NCI-H1092 treated with DMSO at 0.1 percent for 48 hours (cell line): ENCODE measurements at regions not wholly inside any gene's neighbourhood (a gene's known extent, or its start where the extent isn't known, plus 50 kb on each side); places are given as distances from the start of the nearest gene placed in this dataset.
"Not testable (repeated sequence)": the region's sequence is repeated elsewhere in the genome, so short reads cannot be mapped to it uniquely, and the experiment has no call there.

Source experiments
- DNase-seq: peaks from one replicate; lab custom pipeline; 2025; lab: John Stamatoyannopoulos, UW

DNA sequence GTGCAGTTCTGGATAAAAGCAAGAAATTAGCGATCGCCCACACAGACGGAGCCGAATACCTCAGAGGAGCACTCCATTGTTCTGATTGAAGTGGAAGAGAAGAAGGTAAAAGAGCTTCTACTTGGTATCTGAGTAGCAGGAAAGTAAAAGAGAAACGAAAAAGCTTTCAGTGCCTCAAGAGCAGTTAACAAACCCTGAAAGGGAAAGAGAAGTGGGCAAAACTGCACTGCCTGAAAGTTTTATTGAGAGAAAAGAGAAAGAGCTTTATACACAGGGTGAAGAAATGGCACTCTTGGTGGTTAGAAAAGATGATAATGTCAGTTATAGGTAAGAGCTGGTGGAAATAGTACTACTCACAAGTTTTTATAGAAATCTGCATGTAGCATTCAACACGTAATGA, 192.8 kb downstream of the CDCA7 start:
- DNase-seq: no peak

DNA sequence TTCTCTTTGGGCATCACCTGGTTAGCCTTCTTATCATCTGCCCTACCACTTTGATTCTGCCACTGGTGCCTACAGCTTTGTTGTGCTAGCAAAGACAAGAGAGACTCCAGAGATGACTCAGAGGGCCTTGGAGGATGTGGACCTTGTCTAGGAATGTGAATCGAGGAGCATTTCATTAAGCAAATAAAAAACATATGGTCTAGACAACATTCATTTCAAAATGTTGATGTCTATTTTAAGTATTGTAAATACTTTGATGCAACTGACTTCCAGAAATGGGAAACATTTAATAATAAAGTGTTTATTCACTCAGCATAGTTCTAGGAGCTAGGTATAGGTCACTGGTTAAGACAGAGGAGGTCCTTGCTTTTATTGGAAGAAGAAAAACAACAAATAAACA, 195.5 kb downstream of the CDCA7 start:
- no peak for DNase-seq

DNA sequence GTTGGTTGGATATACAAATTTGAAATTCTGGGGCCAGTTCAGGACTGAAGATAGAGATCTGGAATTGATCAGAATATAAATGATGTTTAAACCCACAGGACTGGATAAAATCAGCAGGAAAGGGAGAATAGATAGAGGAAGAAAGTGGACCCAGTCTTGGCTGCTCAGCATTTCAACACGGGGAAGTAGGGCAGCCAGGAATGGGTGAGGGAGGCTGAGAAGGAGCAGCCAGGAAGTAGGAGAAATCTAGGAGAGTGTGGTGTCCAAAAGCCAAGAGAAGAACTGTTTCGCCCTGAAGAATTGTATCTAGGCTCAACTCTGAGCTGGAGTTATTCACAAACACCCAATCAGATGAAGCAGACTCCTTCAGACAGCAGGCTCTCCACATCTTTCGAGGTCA, 197.9 kb downstream of the CDCA7 start:
- no peak for DNase-seq

DNA sequence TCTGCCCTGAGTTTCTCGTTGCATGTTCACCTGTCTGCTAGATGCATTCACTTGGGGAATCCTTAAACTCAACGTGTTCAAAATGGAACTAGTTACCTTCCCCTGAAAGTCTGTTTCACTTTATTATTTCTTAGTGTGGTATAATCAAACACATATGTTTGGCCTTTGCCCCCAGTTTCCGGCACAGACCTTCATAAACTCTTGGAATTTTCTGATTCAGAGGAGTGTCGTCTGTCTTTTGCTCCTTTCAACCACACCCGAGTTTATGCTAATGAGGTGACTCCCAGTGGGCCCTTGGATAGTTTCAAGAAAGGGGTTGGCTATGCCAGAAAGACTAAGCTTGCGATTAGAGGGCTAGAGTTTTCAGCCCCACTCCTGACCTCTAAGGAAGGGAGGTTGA, 198.9 kb downstream of the CDCA7 start:
- DNase-seq: no peak

DNA sequence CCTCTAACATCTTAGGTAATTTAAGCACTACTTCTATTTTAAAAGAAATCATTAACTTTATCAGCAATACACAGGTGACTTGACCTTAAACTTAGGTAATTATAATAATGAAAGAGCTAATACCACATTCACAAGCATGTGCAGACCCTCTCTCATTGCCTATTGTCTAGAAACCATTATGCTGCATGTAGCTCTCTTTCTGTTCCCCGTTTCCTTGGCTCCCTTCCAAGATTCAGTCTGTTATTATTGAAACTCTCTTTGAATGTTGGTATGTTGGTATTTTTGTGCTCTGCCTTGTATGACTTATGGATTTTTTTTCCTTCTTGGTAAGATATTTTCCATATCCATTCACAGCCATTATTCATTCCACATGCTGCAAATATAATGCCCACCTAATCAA, 201.2 kb downstream of the CDCA7 start:
- DNase-seq: peak; percentile 20

- DNase-seq: no peak
Measured at GRCh38 chr2:173556816-173557215, 202.1 kb downstream of the CDCA7 start.

DNA sequence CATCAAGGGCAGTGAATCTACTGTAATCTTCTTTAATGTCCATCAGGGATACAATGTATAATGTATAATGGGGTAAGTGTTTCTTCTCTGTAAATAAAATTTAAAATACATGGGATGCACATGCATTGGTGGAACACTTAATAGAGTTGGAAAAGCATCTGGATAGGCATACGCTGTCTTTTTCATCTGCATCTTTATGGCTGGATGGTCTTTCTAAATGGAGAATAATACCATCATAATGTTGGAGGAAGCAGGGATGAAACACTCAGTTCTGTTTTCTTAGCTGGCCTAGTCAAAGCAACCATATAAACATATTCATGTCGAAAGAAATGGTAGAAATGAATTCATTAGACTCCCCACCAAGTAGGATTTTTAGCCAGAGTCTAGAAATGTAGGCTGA, 202.8 kb downstream of the CDCA7 start:
- no peak for DNase-seq

DNA sequence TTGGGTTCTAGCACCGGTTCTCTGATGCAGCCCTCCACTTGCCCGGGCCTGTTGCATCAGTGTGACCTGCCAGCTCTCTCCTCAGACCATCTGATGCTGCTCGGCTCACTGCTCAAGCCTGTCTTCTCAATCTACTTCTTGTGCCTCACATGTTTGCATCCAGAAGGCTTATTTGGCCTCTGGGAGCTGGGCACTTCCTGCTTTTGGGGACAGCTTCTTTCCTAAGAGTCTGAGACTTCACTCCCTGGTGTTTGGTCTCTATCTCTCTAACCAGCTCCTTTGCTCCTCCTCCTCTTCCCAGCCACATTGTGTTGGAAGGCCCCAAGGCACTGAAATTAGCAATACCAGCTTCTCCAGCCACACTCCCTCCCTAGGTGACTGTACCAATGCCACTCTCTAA, 212.8 kb downstream of the CDCA7 start:
- DNase-seq: no peak

- DNase-seq: peak; percentile 30
Measured at GRCh38 chr2:173568054-173568453, 213.4 kb downstream of the CDCA7 start.

DNA sequence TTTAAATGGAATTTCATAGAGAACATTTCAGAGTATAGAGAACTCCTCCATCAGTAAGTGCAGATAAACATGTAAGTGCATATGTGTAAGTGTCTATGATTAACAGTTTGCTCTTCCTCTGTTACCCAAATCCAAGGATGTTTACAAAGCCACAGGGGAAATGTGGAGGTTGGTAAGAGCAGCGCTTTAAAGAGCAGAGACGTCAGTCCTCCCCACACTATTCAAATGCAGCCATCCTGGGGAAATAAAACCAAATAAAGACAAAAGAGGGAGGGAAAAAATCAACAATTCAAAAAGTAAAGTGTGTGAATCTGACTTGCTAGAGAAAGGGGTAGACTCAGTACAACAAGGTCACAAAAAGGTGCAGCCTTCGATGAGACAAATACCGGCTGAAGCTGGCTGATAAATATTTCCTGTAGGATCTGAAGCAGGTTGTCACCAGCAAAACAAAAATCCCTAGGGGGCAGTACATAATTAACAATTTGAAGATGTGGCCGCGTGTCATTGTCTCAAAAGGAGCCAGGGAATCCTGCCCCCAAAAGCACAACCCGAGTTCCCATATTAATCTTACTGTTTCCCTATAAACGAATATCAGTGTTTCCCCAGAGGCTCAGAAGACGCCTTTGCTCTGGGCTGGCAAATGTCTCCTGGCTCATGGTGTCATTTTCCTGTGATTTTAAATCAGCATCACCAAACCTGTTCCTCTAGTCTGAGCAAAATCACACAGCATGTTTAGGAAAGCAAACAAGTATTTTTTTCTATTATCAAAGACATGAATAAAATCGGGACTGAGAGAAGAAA, 216.5 kb downstream of the CDCA7 start:
- peak; percentile 75 for DNase-seq

GRCh38 chr2:173571887-173572680, 217.4 kb downstream of the CDCA7 start:
- DNase-seq: no peak

- no peak for DNase-seq
Measured at GRCh38 chr2:173572848-173573247, 218.2 kb downstream of the CDCA7 start.

DNA sequence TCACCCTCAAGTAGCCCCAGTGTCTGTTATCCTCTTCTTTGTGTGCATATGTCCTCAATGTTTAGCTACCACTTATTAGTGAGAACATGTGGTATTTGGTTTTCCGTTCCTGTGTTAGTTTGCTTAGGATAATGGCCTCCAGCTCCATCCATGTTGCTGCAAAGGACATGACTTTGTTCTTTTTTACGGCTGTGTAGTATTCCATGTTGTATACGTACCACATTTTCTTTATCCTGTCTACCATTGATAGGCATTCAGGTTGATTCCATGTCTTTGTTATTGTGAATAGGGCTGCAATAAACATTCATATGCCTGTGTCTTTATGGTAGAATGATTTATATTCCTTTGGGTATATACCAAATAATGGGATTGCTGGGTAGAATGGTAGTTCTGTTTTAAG, 219.1 kb downstream of the CDCA7 start:
- not testable (repeated sequence) for DNase-seq

DNA sequence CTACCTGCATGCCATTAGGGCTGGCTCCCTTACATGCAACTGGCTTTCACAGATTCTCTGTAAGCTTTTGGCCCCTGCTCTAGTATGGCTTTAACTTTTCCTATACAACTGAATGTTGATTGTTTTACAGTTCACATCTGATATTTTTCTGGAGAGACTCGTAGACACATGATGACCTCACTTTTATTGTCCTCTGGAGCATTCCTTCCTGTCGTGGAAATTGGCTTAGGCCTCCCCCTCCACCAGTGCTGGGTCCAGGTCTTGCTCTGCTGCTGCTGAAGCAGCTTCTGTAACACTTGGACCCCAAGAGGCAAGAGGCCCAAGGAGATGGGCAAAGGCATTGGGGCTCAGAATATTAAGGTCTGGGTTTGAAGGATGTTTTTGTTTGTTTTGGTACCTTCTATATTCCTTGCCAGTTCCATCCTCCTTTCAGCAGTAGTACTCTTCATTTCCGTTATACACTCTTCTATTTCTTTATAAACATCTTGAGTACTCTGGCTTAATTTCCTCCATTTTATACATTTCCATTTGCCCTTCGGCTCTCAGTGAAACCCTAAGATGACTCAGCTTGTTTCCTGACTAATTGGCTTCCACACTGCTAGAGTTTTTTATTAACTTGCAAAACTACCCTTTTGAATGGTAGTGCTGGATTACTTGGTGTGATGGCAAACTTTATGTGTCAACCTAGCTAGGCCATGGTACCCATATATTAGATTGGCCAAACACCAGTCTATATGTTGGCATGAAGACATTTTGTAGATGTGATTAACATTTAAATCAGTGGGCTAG, 219.8 kb downstream of the CDCA7 start:
- no peak for DNase-seq

DNA sequence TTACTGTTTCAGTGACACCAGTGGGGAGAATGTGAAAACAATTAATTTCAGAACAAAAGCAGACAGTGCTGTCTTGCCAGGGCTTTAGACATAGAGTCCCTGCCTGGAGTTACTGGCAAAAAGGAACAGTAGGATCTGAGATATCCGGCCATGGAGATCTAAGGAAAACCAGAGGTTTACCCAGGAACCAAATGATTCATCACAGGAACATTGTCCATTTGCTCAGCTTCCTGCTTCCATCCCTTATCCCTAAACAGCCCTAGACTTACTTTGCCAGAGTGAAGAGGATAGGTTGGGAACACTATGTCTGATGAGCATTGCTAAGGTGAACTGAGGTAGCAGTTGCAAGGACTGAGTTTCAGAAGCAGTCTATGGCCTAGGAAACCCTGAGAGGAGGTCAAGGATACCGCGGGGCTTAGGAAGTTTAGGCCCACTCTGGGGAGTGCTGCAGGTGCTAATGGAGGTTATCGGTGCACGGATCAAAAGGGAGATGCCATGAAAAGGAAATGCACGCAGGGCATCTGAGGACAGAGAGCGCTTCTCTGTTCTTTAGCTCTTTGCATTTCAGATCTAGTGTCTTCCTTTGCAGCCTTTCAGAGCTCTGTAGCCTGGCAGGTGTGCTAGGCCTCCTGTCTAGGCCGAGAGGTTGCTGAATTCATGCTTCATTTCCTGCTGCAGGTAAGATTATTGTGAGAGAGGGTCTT, 223.9 kb downstream of the CDCA7 start:
- no peak for DNase-seq

DNA sequence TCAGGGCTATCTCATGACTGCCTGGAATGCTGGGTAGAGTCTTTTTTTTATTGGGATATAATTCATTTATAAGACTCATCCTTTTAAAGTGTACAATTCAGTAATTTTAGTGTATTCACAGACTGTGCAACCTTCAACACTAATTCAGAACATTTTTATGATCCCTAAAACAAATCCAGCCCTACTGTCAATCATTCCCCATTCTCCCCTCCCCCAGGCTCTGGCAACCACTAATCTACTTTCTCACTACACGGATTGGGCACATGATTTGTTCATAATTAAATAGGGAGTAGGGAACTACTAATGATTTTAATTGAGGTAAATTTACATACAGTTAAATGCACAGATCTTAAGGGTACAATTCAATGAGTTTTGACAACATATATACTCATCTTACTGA, 225.7 kb downstream of the CDCA7 start:
- no peak for DNase-seq

DNA sequence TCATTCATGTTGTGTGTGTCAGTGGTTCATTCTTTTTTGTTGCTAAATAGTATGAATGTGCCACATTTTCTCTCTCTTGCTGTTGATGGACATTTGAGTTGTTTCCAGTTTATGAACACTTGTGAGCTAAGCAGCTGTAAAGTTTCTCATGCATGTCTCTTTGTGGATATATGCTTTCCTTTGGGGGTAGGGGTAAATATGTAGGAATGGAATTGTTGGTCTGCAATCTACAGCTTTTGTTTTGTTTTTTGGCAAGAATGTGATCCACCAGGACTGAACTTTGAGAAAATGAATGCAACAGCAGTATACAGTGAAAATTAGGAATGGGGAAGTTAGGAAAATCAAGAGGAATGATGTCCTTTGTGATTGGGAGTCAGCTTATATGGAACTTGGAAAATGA, 226.3 kb downstream of the CDCA7 start:
- DNase-seq: no peak

GRCh38 chr2:173583196-173583595, 228.5 kb downstream of the CDCA7 start:
- no peak for DNase-seq

GRCh38 chr2:173584000-173584399, 229.3 kb downstream of the CDCA7 start:
- no peak for DNase-seq

- DNase-seq: no peak
Measured at GRCh38 chr2:173584676-173585458, 230.2 kb downstream of the CDCA7 start.

GRCh38 chr2:173588931-173589369, 234.3 kb downstream of the CDCA7 start:
- no peak for DNase-seq
